GM19023 (cell line): ENCODE measurements at regions not wholly inside any gene's neighbourhood (a gene's known extent, or its start where the extent isn't known, plus 50 kb on each side); places are given as distances from the start of the nearest gene placed in this dataset.

Experiments used
- ATAC-seq: cut with Tn5 transposase; IDR thresholded peaks from one replicate; pipeline ENCODE4 v1.9.1; 2021; ENCODE audit warnings: mild to moderate bottlenecking, moderate library complexity; ENCODE audit not compliant: unreplicated experiment

GRCh38 chr1:212224102-212224501 is 61.1 kb upstream of the PPP2R5A start:
- no peak for ATAC-seq

DNA sequence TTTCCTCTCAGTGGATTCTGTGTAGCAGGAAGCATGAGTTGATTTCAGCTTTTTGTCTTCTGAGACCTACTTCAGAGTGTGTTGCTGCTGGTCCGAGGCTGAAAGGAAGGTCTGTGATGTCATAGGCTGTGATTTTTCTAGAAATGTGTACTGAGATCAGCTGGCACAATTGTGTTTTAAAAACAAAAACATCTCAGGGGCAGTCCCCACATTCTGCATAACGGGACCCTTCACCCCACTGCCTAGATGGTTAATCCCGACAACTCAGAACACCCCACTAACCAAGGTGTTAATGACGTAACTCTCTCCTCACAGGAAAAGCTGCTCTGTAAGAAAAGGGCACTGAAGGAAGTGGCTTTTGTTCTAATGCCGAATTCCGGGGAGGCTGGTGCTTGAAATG is 59.8 kb upstream of the PPP2R5A start:
- ATAC-seq = no peak

DNA sequence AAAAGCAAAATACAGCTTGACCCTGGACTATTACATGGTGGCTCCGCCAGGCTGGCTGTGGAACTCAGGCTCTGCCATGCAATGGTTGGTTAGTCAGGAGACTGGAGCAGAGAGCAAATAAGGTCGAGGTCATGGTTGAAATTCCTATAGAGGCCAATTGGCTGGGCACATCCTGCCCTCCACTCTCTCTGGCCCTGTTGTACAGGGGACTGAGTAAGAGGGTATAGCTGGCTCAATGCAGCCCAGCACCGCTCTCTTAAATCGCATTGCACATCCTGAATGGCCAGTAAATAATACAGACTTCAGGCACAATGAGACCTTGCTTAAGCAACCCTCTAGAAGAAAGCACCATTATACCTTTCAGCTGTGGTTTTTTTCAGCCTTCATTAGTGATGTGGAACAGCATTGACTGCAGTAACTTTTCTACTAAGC is 59.3 kb upstream of the PPP2R5A start:
- no peak for ATAC-seq

DNA sequence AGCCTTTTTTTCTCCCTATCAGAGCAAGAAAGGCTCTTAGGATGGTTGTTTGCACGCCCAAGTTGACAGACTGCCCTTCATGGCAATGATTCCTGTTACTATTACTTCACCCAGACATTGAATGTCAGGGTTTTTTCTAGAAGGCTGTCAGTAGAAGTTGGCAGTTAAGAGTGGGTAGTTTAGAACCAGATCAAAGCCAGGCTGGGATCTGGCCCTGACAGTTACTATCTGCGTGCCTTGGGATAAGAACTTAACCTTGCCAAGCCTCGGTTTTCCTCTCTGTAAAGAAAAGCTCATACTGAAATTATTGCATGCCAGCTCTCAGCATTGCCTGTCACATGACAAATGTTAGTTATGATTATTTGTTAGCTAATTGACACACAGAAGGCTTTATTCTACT is 58.7 kb upstream of the PPP2R5A start:
- ATAC-seq = no peak

GRCh38 chr1:212228076-212228475 is 57.1 kb upstream of the PPP2R5A start:
- no peak for ATAC-seq

GRCh38 chr1:212228591-212229119 is 56.6 kb upstream of the PPP2R5A start:
- ATAC-seq = no peak

DNA sequence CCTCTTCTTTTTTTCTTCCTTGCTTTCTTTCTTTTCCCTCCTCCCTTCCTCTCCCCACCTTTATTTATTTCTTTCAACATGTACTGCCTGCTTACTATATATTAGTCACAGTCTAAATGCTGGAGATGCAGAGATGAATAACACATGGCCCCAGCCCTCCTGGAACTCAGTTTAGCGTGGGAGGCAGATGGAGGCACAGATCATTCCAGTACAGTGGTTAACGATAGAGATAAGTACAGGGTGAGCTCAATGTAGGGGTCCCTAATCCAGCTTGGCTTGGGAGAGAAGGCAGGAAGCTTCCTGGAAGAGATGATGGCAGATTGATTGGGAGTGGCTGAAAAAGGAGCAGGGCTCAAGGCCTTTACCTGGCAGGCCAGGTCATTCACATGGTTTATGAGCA is 55.6 kb upstream of the PPP2R5A start:
- ATAC-seq = no peak

GRCh38 chr1:212230329-212230728 is 54.9 kb upstream of the PPP2R5A start:
- no peak for ATAC-seq

DNA sequence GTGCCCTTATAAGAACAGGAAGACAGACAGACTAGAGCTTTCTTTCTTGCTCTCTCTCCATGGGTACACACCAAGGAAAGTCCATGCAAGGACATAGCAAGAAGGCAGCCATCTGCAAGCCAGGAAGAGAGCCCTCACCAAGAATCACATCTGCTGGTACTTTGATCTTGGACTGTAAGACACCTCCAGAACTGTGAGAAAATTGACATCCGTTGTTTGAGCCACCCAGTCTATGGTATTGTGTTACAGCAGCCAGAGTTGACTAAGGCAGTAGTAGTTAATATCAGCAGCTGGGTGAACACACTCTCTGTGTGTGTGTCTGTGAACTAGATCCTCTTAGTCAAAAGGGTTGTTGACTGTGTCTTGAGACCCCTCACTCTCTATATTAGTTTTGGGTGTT is 53.8 kb upstream of the PPP2R5A start:
- no peak for ATAC-seq

DNA sequence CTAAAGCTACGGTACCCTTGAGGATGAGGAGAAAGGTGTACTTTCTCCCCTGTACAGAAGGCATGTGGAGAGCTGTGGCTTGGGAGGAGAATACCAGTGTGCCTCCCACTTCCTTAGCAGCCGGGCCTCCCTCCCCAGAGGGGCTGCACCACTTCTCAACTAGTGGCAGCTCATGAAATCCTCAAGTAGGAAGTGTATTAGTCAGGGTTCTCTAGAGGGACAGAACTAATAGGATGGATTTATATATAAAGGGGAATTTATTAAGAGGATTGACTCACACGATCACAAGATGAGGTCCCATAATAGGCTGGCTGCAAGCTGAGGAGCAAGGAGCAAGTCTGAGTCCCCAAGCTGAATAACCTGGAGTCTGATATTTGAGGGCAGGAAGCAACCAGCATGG is 53.1 kb upstream of the PPP2R5A start:
- ATAC-seq = no peak

- no peak for ATAC-seq
These were observed 51.9 kb upstream of the PPP2R5A start for GRCh38 chr1:212233321-212233720.

DNA sequence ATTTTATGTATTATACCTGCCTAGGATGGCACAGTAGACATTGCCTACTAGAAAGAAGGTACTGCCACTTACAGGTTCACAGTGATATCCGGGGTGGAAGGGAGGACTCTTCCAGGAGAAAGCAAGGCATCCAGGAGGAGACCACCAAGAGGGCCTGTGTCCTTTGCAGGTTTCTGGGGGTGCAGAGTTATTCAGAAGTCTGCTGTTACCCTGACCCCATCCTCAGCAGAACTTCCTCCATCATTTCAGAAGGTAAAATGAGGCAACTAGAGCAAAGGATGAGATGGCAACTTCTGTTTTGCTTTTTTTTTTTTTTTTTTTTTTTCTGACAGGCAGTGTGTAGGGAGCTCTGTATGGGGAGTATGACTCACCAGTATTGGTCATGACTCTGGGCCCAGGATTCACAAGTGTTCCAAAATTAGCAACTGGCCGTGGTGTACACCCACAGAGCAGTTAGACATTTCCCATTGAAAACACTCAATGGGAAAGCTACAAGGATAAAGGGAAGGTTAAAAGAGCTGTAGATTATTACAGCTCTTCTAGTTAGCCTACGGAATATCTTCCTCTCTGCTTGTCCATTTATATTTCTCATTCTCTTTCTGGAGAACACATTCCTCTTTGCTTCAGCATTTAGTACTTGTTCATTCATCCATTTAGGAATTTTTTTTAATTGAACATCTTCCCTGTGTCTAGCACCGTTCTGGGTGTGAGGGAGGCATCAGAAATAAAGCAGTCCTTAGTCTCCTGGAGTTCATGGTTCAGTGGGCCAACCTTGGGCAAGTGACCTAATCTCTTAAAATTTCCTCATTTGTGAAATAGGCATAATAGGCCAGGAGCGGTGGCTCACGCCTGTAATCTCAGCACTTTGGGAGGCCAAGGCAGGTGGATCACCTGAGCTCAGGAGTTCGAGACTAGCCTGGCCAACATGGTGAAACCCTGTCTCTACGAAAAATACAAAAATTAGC is 50.5 kb upstream of the PPP2R5A start:
- peak; percentile 54 for ATAC-seq
